ENCODE measurements at regions not wholly inside any gene's neighbourhood (a gene's known extent, or its start where the extent isn't known, plus 50 kb on each side); places are given as distances from the start of the nearest gene placed in this dataset.
A peak's percentile ranks its signal among the peaks of the same experiment; 100 is the strongest.

DNA sequence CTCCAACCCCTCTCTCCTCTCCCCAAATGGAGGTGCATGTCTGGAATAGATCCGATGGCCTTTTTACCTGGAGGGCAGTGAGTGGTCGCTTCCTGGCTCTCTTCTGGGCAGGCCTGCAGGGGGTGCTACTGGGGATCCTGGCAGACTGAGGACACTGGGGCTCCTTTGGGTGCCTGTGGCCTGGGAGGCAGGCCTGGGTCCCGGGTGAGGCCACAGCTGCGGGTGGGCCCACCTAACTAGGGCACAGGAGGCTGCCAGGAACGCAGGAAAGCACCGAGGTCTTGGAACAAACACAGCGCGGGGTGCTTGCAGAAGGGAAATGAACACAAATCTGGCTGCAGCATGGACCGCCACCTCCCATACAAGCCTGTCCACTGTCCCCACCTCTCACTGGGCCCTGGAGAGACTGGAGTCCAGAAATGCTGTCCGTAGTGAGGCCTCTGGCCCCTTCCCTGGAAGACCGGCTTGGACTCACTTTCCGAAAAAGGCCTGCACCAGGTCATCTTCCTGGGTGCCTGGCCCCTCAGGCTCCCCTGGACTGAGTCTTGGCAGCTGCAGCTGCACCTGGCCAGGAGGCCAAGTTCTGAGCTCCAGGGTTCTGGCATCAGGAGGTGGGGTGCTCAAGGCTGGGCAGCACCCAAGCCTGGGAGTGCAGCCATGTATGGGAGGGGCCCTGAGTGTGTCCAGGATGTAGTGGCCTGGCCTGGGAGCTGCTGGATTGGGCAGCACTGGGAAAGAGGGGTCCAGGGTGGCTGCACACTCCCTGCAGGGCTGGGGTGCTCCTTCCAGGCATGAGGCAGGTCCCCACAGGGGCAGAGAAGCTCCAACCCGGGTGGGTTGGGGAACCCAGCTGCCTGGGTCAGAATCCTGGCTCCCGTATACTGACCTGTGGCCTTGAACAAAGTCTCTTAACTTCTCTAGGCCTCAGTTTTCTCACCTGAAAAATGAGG, 195.1 kb downstream of the IRF8 start:
- intact Hi-C loops (cut with DNase I), result no loop called here
- DNase-seq (ENCODE audit: low spot score) (peak; percentile 18), ATAC-seq (no peak)

DNA sequence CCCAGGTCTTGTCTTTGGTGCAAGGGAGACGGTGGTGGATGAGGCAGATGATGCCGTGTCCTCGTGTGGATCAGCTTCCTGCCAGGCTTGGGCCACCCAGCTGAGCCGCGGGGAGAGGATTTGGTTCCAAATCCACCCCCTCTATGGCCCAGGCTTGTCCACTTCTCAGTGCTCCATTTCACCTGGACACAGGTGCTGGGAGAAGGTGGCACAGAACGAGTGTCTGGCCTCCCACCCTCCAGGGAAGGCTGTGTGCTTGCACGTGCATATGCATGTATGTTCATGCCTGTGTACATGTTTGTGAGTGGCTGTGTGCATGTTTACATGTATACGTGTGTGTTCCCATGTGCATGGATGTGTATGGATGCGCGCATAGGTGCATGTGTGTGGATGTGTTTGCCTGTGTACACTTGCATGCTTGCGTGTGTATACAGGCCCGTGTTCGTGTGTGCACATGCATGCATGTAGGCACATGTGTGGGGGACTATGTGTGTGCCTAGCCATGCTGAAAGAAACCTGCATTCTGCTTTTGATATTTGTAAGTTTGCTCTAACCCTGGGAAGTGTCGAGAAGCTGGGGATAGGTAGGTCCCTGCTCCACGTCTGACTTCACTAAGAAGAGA, 196.3 kb downstream of the IRF8 start:
- no peak for DNase-seq (ENCODE audit: low spot score)
- intact Hi-C loops (cut with DNase I), result no loop called here
- ATAC-seq, result no peak

DNA sequence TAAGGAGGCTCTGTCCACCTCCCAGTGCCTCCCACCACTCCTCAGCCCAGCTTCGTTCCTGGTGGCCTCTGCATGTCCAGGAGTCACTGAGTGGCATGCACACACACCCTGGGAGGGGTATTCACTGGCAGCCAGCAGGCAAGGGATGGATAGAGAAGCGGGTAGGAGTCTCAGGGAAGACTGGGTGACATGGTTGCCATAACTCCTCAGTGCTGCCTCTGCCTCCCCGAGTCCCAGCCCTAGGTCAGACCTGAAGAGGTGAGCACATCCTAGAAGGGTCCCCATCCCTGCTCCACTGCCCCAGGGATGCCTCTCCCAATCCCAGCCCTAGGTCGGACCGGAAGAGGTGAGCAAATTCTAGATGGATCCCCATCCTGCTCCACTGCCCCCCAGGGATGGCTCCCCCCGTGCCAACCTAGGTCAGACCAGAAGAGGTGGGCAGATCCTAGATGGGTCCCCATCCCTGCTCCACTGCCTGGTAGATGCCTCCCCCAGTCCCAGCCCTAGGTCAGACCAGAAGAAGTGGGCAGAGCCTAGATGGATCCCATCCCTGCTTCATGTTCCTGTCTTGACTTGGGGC, 197.0 kb downstream of the IRF8 start:
- intact Hi-C loops (cut with DNase I), result no loop called here
- no peak for DNase-seq (ENCODE audit: low spot score)
- ATAC-seq, result no peak

DNA sequence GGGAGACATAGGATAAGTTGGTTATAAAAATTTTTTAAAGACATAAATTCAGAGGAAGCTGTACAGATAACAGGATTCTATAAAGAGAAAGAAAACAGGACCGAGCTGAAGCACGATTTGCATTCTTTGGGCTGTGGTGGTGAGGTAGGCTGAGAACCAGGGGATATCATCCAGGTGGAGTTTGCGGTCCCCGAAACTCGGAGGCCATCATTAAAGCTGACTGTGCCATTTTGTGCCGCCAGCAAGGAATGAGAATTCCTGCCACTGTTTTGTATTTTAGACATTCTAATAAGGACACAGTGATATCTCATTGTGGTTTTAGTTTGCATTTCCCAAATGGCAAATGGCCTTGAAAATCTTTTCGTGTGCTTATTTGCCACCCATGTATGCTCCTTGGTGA, 197.9 kb downstream of the IRF8 start:
- ATAC-seq, result no peak
- intact Hi-C loops (cut with DNase I), result no loop called here
- no peak for DNase-seq (ENCODE audit: low spot score)

DNA sequence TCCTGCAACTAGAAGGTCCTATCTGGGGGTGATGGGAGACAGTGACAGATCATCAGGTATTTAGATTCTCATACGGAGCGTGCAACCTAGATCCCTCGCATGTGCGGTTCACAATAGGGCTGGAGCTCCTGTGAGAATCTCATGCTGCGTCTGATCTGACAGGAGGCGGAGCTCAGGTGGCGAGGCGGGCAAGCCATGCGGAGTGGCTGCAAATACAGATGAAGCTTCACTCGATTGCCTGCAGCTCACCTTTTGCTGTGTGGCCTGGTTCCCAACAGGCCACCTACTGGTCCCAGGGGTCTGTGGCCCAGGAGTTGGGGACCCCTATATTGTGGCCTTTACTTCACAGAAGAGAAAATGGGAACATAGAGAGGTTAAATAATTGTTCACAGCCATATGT, 200.4 kb downstream of the IRF8 start:
- intact Hi-C loops (cut with DNase I), result no loop called here
- ATAC-seq (no peak), DNase-seq (ENCODE audit: low spot score) (no peak)

DNA sequence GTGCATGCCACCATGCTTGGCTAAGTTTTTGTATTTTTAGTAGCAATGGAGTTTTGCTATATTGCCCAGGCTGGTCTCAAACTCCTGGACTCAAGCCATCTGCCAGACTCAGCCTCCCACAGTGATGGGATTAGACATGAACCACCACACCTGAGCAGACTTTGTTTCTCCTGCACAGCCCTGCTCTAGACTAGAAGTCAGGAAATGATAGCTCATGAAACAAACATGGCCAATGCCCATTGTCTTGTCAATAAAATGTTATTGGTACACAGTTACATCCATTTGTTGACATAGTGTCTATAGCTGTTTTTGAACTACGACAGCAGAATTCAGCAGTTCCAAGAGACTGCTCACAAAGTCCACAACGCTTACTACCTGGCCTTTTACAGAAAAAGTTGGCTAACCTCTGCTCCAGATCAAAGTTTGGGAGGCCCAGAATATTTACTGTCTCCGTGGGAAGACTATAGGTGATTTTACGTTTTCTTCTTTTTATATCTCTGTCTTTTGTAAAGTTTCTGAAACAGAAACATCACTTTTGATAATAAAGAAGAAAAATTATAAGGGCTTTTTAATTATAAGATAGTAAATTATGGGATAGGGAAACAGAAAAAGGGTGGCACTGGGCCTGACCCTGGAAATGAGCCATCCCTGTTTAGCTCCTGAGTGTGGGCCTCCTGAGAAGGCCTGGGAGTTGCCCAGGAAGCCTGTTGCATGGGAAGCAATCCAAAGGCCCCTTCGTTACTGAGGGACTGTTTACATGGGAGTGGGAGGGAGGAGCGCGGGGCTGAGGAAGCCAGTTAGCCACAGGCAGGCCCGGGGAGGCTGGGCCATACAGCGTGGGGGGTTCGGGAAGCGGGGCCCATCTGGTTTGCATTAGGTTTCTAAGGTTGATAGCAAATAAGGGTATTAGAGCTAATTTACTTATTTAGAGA, 201.5 kb downstream of the IRF8 start:
- DNase-seq (ENCODE audit: low spot score), result peak; percentile 34
- no peak for ATAC-seq
- intact Hi-C loops (cut with DNase I), result no loop called here

DNA sequence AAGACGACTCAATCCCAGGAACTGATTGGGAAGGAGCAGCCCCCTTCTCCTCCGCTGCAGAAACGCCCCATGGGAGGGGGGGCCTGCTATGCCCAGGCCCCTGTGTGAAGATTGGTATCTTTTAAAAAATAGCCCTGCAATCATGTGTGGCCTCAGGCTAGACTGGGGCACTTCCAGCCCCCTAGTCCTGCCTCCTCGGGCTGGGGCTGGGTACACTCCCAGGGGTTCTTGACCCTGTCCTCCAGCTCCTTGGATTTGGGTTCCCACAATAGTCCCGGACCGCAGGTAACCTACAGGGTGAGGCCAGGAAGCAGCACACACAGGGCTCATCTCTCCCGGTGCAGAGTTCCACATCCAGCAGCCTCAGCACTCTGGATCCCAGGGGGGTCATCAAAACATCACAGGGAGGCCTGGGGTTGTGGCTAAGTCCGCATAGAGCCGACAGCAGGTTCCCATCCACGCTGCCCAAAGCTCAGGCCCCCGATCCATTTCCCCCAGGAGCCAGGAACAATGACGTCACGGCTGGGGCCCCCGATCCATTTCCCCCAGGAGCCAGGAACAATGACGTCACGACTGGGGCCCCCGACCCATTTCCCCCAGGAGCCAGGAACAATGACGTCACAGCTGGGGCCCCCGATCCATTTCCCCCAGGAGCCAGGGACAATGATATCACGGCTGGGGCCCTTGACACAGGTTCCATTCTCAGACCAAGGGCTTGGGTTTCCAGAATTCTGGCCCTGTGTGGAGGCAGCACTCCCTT, 202.4 kb downstream of the IRF8 start:
- intact Hi-C loops (cut with DNase I), result no loop called here
- ATAC-seq, result peak; percentile 26
- DNase-seq (ENCODE audit: low spot score), result no peak

DNA sequence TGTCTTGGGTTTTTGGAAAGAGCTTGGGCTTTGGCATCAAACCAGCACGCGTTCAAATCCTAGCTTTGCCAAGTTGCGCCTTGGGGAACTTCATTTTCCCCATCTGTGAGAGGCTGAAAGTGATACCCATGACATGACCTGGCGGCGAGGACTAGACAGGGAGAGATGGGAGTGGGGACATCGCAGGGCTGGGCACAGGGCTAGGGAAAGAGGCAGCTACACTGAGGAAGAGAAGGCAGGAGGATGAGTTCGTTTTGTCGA, 202.9 kb downstream of the IRF8 start:
- ATAC-seq (no peak), DNase-seq (ENCODE audit: low spot score) (peak; percentile 53)
- intact Hi-C loops (cut with DNase I), result no loop called here

DNA sequence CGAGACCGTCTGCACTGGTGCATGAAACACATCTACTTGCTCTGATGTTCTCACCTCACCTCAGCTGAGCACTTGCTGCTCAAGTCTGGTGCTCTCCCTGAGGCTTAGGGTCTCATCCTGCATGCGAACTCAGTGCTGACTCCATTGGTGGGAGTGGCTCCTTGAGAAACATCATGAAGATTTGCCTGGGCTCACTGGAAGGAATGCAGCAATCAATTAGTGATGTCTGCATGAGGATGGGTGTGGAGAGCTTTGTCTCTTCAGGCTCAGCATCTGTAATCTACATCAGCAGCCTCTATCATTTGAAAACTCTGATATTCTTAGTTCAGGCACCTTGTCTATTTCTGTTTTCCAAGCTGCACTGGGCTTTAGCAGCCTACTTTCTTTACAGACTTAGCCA, 204.4 kb downstream of the IRF8 start:
- intact Hi-C loops (cut with DNase I), result no loop called here
- no peak for ATAC-seq
- DNase-seq (ENCODE audit: low spot score), result no peak

DNA sequence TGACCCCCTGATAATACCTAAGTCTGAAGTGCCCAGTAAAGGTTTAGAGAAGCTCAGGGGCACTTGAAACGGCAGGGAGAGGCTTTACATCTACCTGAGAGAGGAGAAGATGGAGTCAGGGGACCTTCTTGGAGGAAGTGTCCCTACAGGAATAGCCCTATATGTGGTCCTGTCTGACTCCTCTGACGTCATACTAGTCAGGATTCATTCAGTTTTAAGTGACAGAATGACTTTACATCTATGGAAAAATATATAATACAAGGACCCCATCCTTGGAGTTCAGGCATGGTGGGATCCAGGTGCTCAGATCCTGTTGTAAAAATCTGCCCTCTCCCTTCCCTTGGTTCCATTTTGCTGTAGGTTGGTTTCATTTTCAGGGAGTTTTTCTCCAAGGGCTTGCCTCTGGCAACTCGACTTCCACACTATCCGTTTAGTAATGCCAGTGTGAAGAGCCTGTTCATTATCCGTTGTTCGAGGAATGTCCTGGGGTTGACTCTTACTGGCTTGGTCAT, 205.6 kb downstream of the IRF8 start:
- ATAC-seq, result no peak
- DNase-seq (ENCODE audit: low spot score), result no peak
- intact Hi-C loops (cut with DNase I), result no loop called here

DNA sequence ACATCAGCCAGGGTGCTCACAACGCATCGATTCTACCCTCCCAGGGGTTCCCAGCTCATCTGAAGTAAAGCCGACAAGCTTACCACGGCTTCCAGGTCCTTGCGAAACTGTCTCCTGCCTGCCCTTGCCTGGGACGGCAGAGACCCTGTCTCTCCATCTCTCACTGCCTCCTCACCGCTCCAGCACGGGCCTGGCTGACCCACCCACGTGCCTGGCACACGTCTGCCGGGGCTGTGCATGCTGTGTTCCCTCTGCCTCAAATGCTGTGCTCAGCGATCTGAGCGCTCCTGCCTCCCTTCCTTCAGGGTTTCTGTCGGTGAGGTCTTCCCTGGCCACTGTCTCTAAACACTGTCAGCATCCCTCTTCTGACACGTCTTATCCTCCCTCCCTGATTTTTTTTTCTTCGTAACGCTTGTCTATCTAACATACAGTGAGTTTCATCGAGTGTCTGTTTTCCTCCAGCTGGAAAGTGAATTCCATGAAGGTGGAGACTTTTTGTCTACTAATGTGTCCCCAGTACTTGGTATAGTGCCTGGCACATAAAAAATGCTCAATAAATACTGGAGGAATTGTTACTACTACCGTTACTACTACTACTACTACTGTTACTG, 208.4 kb downstream of the IRF8 start:
- DNase-seq (ENCODE audit: low spot score), result peak; percentile 34

DNA sequence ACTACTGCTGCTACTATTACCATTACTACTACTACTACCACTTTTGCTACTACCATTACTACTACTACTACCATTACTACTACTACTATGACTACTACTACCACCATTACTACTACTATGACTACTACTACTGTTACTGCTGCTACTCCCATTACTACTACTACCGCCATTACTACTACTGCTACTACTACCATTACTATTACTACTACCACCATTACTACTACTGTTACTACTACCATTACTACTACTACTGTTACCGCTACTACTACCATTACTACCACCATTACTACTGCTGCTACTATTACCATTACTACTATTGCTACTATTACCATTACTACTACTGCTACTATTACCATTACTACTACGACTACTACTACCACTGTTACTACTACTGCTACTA, 209.1 kb downstream of the IRF8 start:
- DNase-seq (ENCODE audit: low spot score), result no peak
- ATAC-seq, result no peak
- intact Hi-C loops (cut with DNase I), result no loop called here

More for the DNA sequence above, 208.4 kb downstream of the IRF8 start:
- intact Hi-C loops (cut with DNase I), result no loop called here
- no peak for ATAC-seq

DNA sequence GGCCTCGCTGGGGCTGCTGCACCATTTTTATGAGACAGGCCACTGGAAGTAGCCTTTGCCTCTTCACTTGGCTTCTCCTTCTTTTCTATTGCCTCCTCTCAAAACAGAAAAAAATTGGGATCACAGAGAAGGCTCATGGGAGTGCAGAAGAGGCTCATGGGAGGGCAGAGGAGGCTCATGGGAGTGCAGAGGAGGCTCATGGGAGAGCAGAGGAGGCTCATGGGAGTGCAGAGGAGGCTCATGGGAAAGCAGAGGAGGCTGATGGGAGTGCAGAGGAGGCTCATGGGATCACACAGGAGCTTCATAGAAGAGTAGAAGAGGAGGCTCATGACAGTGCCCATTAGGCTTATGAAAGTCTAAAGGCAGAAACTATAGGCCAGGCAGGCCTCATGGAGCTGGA, 211.2 kb downstream of the IRF8 start:
- intact Hi-C loops (cut with DNase I), result no loop called here
- no peak for DNase-seq (ENCODE audit: low spot score)
- no peak for ATAC-seq

DNA sequence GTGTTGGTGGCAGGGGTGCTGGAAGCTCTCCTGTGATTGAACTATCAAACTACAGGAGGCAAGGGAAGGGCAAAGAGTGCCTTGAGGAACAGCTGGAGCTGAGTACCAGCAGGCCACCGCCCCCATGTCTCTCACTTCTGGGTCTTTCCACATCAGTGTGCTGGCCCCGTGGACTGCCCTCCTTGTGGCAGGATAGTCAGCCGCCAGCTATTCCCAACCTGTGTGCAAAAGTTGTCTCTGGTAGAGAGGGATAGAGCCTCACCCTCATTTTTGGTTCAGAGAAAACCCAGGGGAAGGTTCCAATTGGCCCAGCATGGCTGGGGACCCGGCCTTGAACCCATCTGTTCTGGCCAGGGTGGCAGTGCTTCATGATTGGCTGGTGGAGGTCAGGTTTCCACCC, 211.8 kb downstream of the IRF8 start:
- intact Hi-C loops (cut with DNase I), result no loop called here
- peak; percentile 32 for DNase-seq (ENCODE audit: low spot score)
- no peak for ATAC-seq

DNA sequence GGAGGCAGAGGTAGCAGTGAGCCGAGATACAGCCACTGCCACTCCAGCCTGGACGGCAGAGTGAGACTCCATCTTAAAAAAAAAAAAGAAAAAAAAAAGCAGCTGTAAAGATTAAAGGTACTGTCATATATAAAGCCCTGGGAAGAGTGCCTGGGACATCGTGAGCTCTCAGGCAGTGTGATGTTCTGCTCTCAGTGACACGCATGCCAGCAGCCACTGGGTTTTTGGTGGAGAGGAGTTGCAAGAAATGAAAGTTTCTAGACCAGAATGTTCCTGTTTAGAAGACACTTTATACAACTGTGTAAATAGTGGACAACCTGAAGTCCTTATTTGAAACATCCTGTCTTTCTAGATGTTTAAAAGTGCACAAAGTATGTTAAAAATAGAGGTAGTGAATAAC, 213.2 kb downstream of the IRF8 start:
- intact Hi-C loops (cut with DNase I), result no loop called here
- ATAC-seq, result no peak
- peak; percentile 3 for DNase-seq (ENCODE audit: low spot score)

DNA sequence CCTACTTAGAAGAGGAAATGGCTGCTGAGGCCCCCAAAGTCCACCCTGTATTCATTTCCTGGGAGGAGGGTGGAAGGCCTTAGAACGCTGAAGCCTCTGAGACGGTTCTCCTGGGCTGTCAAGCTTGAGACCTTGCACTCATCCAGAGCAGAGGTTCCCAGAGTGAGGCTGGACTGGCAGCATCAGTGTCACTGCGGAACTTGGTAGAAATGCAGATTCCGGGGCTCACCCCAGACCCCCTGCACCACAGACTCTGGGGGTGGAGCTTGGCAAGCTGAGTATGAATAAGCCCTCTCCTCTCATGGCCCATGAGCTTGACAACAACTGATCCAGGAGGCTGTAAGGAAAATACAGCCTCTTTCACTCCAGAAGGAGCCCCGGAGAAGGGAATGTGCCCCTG, 218.3 kb downstream of the IRF8 start:
- no peak for ATAC-seq
- DNase-seq (ENCODE audit: low spot score), result no peak

DNA sequence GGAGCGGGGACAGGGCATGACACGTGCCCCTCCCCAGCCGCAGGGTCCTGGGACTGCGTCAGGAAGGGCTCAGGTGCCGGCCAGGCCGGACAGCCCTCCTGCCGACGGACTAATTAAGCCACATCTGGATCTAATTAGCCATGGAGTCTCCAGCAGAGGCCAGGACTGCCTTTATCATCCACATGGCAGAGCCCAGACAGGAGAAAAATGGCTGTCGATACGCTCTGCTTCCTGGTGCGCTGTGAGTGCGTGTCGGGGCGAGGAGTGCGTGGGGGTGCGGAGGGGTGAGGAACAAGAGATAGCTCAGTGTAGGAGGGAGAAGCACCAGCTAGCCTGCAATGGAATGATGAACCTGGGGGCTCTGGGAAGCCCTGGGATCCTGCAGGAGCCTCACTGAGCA, 218.8 kb downstream of the IRF8 start:
- intact Hi-C loops (cut with DNase I), result no loop called here
- ATAC-seq (no peak), DNase-seq (ENCODE audit: low spot score) (no peak)

More for the DNA sequence above, 218.3 kb downstream of the IRF8 start:
- intact Hi-C loops (cut with DNase I), result no loop called here
